ENCODE measurements at regions not wholly inside any gene's neighbourhood (a gene's known extent, or its start where the extent isn't known, plus 50 kb on each side); places are given as distances from the start of the nearest gene placed in this dataset.

GRCh38 chr4:26137288-26137687, 183.5 kb upstream of the RBPJ start:
- H3K4me3 ChIP-seq (ENCODE audit: low read depth, low read length), result no peak overlapping the region
- TF ChIP-seq CTCF (IDR thresholded peaks at IDR 0.05; ENCODE audit: low read depth, low read length), result no peak

- H3K4me3 ChIP-seq (ENCODE audit: low read depth, low read length), result no peak overlapping the region
- TF ChIP-seq CTCF (IDR thresholded peaks at IDR 0.05; ENCODE audit: low read depth, low read length), result no peak
Observed at GRCh38 chr4:26139310-26139924, 181.4 kb upstream of the RBPJ start.

GRCh38 chr4:26140150-26140898, 180.5 kb upstream of the RBPJ start:
- H3K4me3 ChIP-seq (ENCODE audit: low read depth, low read length), result no peak overlapping the region
- no peak for TF ChIP-seq CTCF (IDR thresholded peaks at IDR 0.05; ENCODE audit: low read depth, low read length)

- no peak overlapping the region for H3K4me3 ChIP-seq (ENCODE audit: low read depth, low read length)
- TF ChIP-seq CTCF (IDR thresholded peaks at IDR 0.05; ENCODE audit: low read depth, low read length), result no peak
Observed at GRCh38 chr4:26141051-26141721, 179.6 kb upstream of the RBPJ start.

GRCh38 chr4:26141911-26142638, 178.7 kb upstream of the RBPJ start:
- H3K4me3 ChIP-seq (ENCODE audit: low read depth, low read length), result no peak overlapping the region
- no peak for TF ChIP-seq CTCF (IDR thresholded peaks at IDR 0.05; ENCODE audit: low read depth, low read length)

- no peak overlapping the region for H3K4me3 ChIP-seq (ENCODE audit: low read depth, low read length)
- TF ChIP-seq CTCF (IDR thresholded peaks at IDR 0.05; ENCODE audit: low read depth, low read length), result no peak
Observed at GRCh38 chr4:26144526-26145155, 176.2 kb upstream of the RBPJ start.

All from WI38 (cell line).